Fibroblast of lung (primary cell): ENCODE measurements at regions not wholly inside any gene's neighbourhood (a gene's known extent, or its start where the extent isn't known, plus 50 kb on each side); places are given as distances from the start of the nearest gene placed in this dataset.

Experiments used
- EZH2 ChIP-seq: IDR thresholded peaks from 2 replicates; pipeline ENCODE4 v1.5.1; 2012; ENCODE audit warnings: low read length, control low read depth, mild to moderate bottlenecking; ENCODE audit errors: missing control alignments
- TF ChIP-seq, protein P1 (sequence below), 2 donors: IDR thresholded peaks in 1 of 2; conservative IDR thresholded peaks in 1 of 2; 1 replicate in 1 of 2; 2 replicates in 1 of 2; pipeline ENCODE4 v1.5.1; 2011 to 2012; ENCODE audit warnings: low read length in 2 of 2, control low read depth in 1 of 2, inconsistent platforms in 1 of 2, low read depth in 1 of 2, mild to moderate bottlenecking in 1 of 2

DNA sequence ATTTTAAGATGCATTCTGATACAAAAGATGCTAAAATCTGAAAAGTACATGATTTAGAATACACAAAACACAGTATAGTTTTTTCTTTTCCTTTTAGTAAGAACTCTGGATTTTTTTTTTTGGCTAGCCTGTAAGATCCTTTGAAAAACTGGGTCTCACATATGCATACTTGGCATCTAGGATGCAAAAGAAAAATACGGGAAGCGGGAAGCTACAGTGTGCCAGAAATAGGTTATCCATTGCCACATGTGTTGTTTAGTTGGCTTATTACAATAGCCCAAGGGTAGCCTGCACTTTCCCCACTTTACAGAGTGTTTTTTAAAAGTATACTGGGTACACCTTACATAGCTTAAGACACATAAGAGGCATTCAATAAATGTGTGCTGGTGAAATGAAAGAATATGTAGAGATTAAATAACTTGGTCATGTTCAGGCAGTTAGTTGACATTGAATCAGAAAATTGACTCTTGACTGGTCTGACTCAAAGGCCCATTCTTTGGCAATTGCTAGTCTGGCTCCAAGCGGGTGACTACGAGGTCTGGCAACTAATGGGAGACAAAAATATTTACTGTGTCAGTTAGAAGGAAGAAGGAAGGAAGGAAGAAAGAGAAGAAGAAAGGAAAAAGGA lies 286.8 kb upstream of the TRIB2 start:
- TF ChIP-seq, protein P1, sequence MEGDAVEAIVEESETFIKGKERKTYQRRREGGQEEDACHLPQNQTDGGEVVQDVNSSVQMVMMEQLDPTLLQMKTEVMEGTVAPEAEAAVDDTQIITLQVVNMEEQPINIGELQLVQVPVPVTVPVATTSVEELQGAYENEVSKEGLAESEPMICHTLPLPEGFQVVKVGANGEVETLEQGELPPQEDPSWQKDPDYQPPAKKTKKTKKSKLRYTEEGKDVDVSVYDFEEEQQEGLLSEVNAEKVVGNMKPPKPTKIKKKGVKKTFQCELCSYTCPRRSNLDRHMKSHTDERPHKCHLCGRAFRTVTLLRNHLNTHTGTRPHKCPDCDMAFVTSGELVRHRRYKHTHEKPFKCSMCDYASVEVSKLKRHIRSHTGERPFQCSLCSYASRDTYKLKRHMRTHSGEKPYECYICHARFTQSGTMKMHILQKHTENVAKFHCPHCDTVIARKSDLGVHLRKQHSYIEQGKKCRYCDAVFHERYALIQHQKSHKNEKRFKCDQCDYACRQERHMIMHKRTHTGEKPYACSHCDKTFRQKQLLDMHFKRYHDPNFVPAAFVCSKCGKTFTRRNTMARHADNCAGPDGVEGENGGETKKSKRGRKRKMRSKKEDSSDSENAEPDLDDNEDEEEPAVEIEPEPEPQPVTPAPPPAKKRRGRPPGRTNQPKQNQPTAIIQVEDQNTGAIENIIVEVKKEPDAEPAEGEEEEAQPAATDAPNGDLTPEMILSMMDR (conservative IDR thresholded peaks at IDR 0.05 in 1 of 2, IDR thresholded peaks at IDR 0.05 in 1 of 2; ENCODE audit: low read depth in 1 of 2, low read length in 2 of 2) = no peak
- no peak for TF ChIP-seq EZH2
